Loucy (cell line): ENCODE measurements at regions not wholly inside any gene's neighbourhood (a gene's known extent, or its start where the extent isn't known, plus 50 kb on each side); places are given as distances from the start of the nearest gene placed in this dataset.

Source experiments
- H2AFZ ChIP-seq: fragments of 200-600 bp; sonication (generic); 2 replicates; pipeline ENCODE4 v1.6.0; 2016; ENCODE audit warnings: antibody characterized with exemption, mild to moderate bottlenecking, low read length, moderate library complexity
- H3F3A ChIP-seq: fragments of 200-600 bp; 2 replicates; pipeline ENCODE4 v1.6.0; 2016; ENCODE audit warnings: antibody characterized with exemption, low read depth, mild to moderate bottlenecking
- H3K27me3 ChIP-seq: fragments of 200-600 bp; sonication (generic); 2 replicates; pipeline ENCODE4 v1.6.1; 2014; ENCODE audit warnings: low read length, mild to moderate bottlenecking; ENCODE audit not compliant: insufficient read depth, poor library complexity, severe bottlenecking
- H3K36me3 ChIP-seq: fragments of 200-600 bp; sonication (generic); 2 replicates; pipeline ENCODE4 v1.6.1; 2016; ENCODE audit warnings: low read length; ENCODE audit not compliant: insufficient read depth
- H3K4me1 ChIP-seq: fragments of 200-600 bp; sonication (generic); 2 replicates; pipeline ENCODE4 v1.5.1; 2014; ENCODE audit warnings: low read length, mild to moderate bottlenecking; ENCODE audit not compliant: insufficient read depth, poor library complexity, severe bottlenecking
- H3K4me2 ChIP-seq: fragments of 200-600 bp; sonication (generic); 2 replicates; pipeline ENCODE4 v1.6.0; 2014; ENCODE audit warnings: antibody characterized with exemption, low read length, low read depth, mild to moderate bottlenecking; ENCODE audit not compliant: poor library complexity, severe bottlenecking
- H3K4me3 ChIP-seq: fragments of 200-600 bp; sonication (generic); 2 replicates; pipeline ENCODE4 v1.5.1; 2014; ENCODE audit warnings: low read length, mild to moderate bottlenecking, mixed read lengths; ENCODE audit not compliant: poor library complexity, severe bottlenecking
- H3K79me2 ChIP-seq: fragments of 200-600 bp; sonication (generic); 2 replicates; pipeline ENCODE4 v1.6.1; 2014; ENCODE audit warnings: low read length; ENCODE audit not compliant: insufficient read depth
- H3K9ac ChIP-seq: fragments of 200-600 bp; sonication (generic); 2 replicates; pipeline ENCODE4 v1.6.0; 2014; ENCODE audit warnings: mild to moderate bottlenecking, low read depth, low read length, moderate library complexity; ENCODE audit not compliant: poor library complexity, severe bottlenecking
- H3K9me2 ChIP-seq: fragments of 200-600 bp; sonication (generic); replicated peaks from 2 replicates; pipeline ENCODE4 v1.6.1; 2016; ENCODE audit warnings: low read depth, low read length, mixed read lengths
- H3K9me3 ChIP-seq: fragments of 200-600 bp; sonication (generic); 2 replicates; pipeline ENCODE4 v1.6.1; 2014; ENCODE audit warnings: mild to moderate bottlenecking, antibody characterized with exemption, low read length, low read depth; ENCODE audit not compliant: insufficient read depth
- H4K20me1 ChIP-seq: fragments of 200-600 bp; sonication (generic); 2 replicates; pipeline ENCODE4 v1.6.0; 2014; ENCODE audit warnings: antibody characterized with exemption, low read length, mild to moderate bottlenecking; ENCODE audit not compliant: insufficient read depth, poor library complexity, severe bottlenecking
- EZH2phosphoT487 ChIP-seq: fragments of 200-600 bp; IDR thresholded peaks from 2 replicates; pipeline ENCODE4 v1.6.1; 2018; ENCODE audit warnings: antibody characterized with exemption, mild to moderate bottlenecking, moderate library complexity, borderline replicate concordance
- TF ChIP-seq, protein P1 (sequence below): fragments of 200-600 bp; sonication (generic); conservative IDR thresholded peaks from 2 replicates; pipeline ENCODE4 v1.5.1; 2014; ENCODE audit warnings: mild to moderate bottlenecking, antibody characterized with exemption, low read length

DNA sequence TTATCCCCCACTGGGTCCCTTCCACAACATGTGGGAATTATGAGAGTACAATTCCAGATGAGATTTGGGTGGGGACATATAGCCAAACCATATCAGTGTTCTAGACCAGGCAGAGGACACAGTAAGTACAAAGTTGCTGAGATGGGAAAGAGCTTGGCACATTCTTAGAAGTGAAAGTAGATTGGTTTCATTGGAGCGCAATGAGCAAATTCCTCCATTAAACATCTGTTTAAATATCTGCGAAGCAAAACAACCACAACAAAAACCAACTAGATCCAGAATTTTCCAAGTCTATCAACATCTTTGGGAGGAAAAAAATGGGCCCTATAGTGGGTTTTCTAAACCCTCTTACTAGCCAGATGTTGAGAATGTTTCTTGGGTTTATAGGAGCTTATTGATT lies 80.0 kb upstream of the STEAP1B start:
- H3F3A ChIP-seq = no peaks in the 10 kb centered on the region
- no peaks in the 10 kb centered on the region for H3K9me3 ChIP-seq
- no peaks in the 10 kb centered on the region for H3K36me3 ChIP-seq
- H3K4me3 ChIP-seq = no peak overlapping the region
- TF ChIP-seq, protein P1, sequence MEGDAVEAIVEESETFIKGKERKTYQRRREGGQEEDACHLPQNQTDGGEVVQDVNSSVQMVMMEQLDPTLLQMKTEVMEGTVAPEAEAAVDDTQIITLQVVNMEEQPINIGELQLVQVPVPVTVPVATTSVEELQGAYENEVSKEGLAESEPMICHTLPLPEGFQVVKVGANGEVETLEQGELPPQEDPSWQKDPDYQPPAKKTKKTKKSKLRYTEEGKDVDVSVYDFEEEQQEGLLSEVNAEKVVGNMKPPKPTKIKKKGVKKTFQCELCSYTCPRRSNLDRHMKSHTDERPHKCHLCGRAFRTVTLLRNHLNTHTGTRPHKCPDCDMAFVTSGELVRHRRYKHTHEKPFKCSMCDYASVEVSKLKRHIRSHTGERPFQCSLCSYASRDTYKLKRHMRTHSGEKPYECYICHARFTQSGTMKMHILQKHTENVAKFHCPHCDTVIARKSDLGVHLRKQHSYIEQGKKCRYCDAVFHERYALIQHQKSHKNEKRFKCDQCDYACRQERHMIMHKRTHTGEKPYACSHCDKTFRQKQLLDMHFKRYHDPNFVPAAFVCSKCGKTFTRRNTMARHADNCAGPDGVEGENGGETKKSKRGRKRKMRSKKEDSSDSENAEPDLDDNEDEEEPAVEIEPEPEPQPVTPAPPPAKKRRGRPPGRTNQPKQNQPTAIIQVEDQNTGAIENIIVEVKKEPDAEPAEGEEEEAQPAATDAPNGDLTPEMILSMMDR = no peak
- no peak for TF ChIP-seq EZH2phosphoT487
- no peaks in the 10 kb centered on the region for H3K79me2 ChIP-seq
- H3K4me2 ChIP-seq = no peak overlapping the region
- no peaks in the 10 kb centered on the region for H4K20me1 ChIP-seq
- H2AFZ ChIP-seq = no peak overlapping the region
- peaks cover 19% of the 10 kb centered on the region for H3K27me3 ChIP-seq
- H3K9me2 ChIP-seq = no peaks in the 10 kb centered on the region
- no peaks in the 10 kb centered on the region for H3K4me1 ChIP-seq
- no peak overlapping the region for H3K9ac ChIP-seq

DNA sequence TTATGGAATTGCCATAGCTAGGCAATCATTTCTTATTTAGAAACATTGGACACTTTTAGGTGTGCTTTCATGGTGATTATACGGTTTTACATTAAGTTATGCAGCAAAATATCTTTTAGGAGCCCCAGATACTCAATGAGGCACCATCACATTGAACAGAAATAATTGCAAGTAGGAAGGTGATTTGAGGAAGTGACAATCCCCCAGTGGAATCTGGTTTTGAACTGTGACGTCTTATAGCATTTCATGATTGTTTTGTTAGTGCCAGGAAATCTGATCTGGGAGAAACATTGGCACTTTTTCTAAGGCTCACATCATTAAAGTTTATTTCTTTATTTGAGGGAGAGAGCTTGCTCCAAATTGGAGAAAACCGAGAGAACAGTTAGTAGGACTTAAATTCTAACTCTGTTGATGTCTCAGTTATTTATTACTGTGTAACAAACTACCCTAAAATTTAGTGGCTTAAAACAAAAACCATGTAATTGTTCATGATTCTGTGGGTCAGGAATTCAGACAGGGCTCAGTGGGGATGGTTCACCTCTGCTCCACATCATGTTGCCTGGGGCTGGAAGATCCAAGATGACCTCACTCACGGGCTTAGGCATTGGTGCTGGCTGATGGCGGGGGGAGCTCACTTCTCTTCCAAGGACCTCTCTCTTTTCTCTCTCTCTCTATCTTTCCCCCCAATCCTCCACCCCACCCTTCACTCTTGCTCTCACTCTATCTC lies 78.2 kb upstream of the STEAP1B start:
- no peaks in the 10 kb centered on the region for H3K9me2 ChIP-seq
- H3K4me1 ChIP-seq = no peaks in the 10 kb centered on the region
- H3K4me2 ChIP-seq = no peak overlapping the region
- H3K27me3 ChIP-seq = peaks cover 14% of the 10 kb centered on the region
- H3K4me3 ChIP-seq = no peak overlapping the region
- no peaks in the 10 kb centered on the region for H3K9me3 ChIP-seq
- H4K20me1 ChIP-seq = no peaks in the 10 kb centered on the region
- H3F3A ChIP-seq = no peaks in the 10 kb centered on the region
- no peak for TF ChIP-seq EZH2phosphoT487
- H2AFZ ChIP-seq = no peak overlapping the region
- no peaks in the 10 kb centered on the region for H3K79me2 ChIP-seq
- no peaks in the 10 kb centered on the region for H3K36me3 ChIP-seq
- no peak overlapping the region for H3K9ac ChIP-seq

DNA sequence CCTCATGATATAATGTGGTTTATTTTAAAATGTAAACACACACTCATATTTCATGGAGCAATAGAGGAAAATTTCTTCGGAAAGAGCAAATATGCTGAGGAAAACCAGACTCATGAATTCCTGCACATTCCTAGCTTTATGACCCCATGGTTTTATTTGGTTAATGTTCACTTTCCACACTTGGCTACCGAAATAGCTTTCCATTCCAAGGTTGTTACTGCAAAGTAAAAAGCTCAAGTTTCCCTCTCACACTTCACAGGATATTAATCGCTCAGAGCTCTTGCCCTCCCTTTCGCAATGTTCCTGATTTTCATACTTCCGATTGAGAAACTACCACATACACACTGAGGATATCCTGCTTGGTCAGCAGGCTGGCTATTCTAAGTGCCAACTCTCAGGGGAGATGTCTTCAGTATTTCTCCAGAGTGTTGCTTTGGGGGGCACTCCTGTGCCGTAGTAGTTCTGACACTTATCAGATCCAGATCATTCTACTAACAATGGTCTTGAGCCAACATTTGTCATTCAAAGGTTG lies 77.5 kb upstream of the STEAP1B start:
- no peaks in the 10 kb centered on the region for H3K4me1 ChIP-seq
- H4K20me1 ChIP-seq = no peaks in the 10 kb centered on the region
- H3K9me3 ChIP-seq = no peaks in the 10 kb centered on the region
- H3K4me3 ChIP-seq = no peak overlapping the region
- H3K9ac ChIP-seq = no peak overlapping the region
- H3K36me3 ChIP-seq = no peaks in the 10 kb centered on the region
- no peak overlapping the region for H3K4me2 ChIP-seq
- H2AFZ ChIP-seq = no peak overlapping the region
- no peaks in the 10 kb centered on the region for H3K9me2 ChIP-seq
- no peaks in the 10 kb centered on the region for H3K79me2 ChIP-seq
- TF ChIP-seq, protein P1 = no peak
- TF ChIP-seq EZH2phosphoT487 = no peak
- H3K27me3 ChIP-seq = peaks cover 14% of the 10 kb centered on the region
- no peaks in the 10 kb centered on the region for H3F3A ChIP-seq
